GM12878 (cell line): ENCODE measurements at regions not wholly inside any gene's neighbourhood (a gene's known extent, or its start where the extent isn't known, plus 50 kb on each side); places are given as distances from the start of the nearest gene placed in this dataset.
A peak's percentile ranks its signal among the peaks of the same experiment; 100 is the strongest.

ENCODE experiments used
- ATF7 ChIP-seq: fragments of 450-650 bp; IDR thresholded peaks from 2 replicates; pipeline ENCODE4 v1.6.1; 2016; ENCODE audit warnings: low read depth, mild to moderate bottlenecking
- CREM ChIP-seq: IDR thresholded peaks from 2 replicates; pipeline ENCODE4 v1.6.1; 2014; ENCODE audit warnings: antibody characterized with exemption, low read depth
- HCFC1 ChIP-seq: fragments of 150-350 bp; IDR thresholded peaks from 2 replicates; pipeline ENCODE4 v1.6.1; 2014; ENCODE audit warnings: low read length
- MYB ChIP-seq: fragments of 150-350 bp; IDR thresholded peaks from 2 replicates; pipeline ENCODE4 v1.6.1; 2014; ENCODE audit warnings: mild to moderate bottlenecking, low read depth, low read length, borderline replicate concordance
- POLR2AphosphoS2 ChIP-seq: IDR thresholded peaks from 2 replicates; pipeline ENCODE4 v1.6.1; 2011; ENCODE audit warnings: low read depth, mild to moderate bottlenecking, low read length, improper control_type of control experiment, moderate library complexity
- TCF7 ChIP-seq: IDR thresholded peaks from 2 replicates; pipeline ENCODE4 v1.6.1; 2014; ENCODE audit warnings: antibody characterized with exemption, borderline replicate concordance
- ZNF207 ChIP-seq: fragments of 450-650 bp; IDR thresholded peaks from 2 replicates; pipeline ENCODE4 v1.6.1; 2014; ENCODE audit warnings: antibody characterized with exemption, mild to moderate bottlenecking, borderline replicate concordance
- TF ChIP-seq, protein P1 (sequence below): fragments of 150-350 bp; IDR thresholded peaks from 2 replicates; pipeline ENCODE4 v1.6.1; 2016; ENCODE audit warnings: low read depth, low read length
- TF ChIP-seq, protein P2 (sequence below): IDR thresholded peaks from 2 replicates; pipeline ENCODE4 v1.6.1; 2012; ENCODE audit warnings: low read length, inconsistent platforms

DNA sequence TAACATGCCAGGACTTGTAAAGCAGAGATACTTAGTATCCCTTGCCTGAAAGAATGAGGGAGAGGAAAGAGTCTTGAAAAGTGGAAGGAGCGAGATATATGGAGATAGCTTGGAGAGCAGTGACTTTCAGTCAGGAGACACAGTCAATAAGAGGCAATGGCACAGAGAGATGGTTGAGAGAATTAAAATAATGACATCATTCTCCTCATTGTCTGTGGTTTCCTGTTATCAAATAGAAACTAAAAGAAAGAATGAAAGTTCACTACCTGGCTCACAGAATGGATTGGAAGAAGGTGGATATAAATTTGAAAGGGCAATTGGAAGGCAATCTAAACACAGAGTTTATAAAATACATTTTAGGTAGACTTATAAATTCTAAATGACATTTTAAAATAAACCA lies 760.2 kb upstream of the AADAT start (continued):
- TF ChIP-seq ZNF207 (no peak), CREM (no peak), MYB (no peak), HCFC1 (no peak), POLR2AphosphoS2 (no peak), ATF7 (peak; percentile 98), TCF7 (no peak)
- TF ChIP-seq, protein P1, sequence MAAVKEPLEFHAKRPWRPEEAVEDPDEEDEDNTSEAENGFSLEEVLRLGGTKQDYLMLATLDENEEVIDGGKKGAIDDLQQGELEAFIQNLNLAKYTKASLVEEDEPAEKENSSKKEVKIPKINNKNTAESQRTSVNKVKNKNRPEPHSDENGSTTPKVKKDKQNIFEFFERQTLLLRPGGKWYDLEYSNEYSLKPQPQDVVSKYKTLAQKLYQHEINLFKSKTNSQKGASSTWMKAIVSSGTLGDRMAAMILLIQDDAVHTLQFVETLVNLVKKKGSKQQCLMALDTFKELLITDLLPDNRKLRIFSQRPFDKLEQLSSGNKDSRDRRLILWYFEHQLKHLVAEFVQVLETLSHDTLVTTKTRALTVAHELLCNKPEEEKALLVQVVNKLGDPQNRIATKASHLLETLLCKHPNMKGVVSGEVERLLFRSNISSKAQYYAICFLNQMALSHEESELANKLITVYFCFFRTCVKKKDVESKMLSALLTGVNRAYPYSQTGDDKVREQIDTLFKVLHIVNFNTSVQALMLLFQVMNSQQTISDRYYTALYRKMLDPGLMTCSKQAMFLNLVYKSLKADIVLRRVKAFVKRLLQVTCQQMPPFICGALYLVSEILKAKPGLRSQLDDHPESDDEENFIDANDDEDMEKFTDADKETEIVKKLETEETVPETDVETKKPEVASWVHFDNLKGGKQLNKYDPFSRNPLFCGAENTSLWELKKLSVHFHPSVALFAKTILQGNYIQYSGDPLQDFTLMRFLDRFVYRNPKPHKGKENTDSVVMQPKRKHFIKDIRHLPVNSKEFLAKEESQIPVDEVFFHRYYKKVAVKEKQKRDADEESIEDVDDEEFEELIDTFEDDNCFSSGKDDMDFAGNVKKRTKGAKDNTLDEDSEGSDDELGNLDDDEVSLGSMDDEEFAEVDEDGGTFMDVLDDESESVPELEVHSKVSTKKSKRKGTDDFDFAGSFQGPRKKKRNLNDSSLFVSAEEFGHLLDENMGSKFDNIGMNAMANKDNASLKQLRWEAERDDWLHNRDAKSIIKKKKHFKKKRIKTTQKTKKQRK: no peak
- TF ChIP-seq, protein P2, sequence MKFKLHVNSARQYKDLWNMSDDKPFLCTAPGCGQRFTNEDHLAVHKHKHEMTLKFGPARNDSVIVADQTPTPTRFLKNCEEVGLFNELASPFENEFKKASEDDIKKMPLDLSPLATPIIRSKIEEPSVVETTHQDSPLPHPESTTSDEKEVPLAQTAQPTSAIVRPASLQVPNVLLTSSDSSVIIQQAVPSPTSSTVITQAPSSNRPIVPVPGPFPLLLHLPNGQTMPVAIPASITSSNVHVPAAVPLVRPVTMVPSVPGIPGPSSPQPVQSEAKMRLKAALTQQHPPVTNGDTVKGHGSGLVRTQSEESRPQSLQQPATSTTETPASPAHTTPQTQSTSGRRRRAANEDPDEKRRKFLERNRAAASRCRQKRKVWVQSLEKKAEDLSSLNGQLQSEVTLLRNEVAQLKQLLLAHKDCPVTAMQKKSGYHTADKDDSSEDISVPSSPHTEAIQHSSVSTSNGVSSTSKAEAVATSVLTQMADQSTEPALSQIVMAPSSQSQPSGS: peak; percentile 65
